SU-DHL-6 (cell line): ENCODE measurements at regions not wholly inside any gene's neighbourhood (a gene's known extent, or its start where the extent isn't known, plus 50 kb on each side); places are given as distances from the start of the nearest gene placed in this dataset.

Experiments
- CTCF ChIP-seq: fragments of 200-600 bp; sonication (generic); IDR thresholded peaks from one replicate; pipeline ENCODE4 v1.5.1; 2017; ENCODE audit warnings: antibody characterized with exemption, mild to moderate bottlenecking, low read length, moderate library complexity; ENCODE audit not compliant: insufficient read depth, poor library complexity, severe bottlenecking
- EZH2phosphoT487 ChIP-seq: fragments of 200-600 bp; sonication (generic), shearing (Covaris generic); conservative IDR thresholded peaks from 2 replicates; pipeline ENCODE4 v1.6.1; 2018; ENCODE audit warnings: mild to moderate bottlenecking, antibody characterized with exemption, low read length, moderate library complexity, mixed read lengths

- TF ChIP-seq EZH2phosphoT487 (no peak), CTCF (no peak)
Observed at GRCh38 chr6:76465410-76465809, 392.9 kb upstream of the IMPG1 start.
